Fibroblast of skin of scalp (primary cell): ENCODE measurements at regions not wholly inside any gene's neighbourhood (a gene's known extent, or its start where the extent isn't known, plus 50 kb on each side); places are given as distances from the start of the nearest gene placed in this dataset.

Experiments
- DNase-seq: peaks from one replicate; pipeline ENCODE4 v3.0.0-alpha.2; 2013

DNA sequence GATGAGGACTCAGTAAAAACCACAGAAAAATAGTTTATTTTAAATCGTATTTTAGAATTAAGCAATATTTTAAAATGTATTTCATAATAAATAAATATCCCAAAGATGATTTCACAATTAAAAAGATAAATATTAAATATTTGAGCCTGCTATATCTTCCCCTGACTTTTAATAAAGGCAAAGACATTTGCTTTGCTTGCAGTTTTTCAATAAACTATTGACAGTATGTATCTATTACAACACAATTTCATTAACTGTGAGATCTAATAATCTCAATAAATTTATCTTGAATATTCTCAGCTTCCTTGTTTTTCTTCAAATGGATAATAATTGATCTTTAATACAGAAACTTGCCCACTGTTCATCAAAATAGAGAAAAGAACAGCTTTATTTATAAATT is 186.2 kb upstream of the TARS1 start:
- no peak for DNase-seq

DNA sequence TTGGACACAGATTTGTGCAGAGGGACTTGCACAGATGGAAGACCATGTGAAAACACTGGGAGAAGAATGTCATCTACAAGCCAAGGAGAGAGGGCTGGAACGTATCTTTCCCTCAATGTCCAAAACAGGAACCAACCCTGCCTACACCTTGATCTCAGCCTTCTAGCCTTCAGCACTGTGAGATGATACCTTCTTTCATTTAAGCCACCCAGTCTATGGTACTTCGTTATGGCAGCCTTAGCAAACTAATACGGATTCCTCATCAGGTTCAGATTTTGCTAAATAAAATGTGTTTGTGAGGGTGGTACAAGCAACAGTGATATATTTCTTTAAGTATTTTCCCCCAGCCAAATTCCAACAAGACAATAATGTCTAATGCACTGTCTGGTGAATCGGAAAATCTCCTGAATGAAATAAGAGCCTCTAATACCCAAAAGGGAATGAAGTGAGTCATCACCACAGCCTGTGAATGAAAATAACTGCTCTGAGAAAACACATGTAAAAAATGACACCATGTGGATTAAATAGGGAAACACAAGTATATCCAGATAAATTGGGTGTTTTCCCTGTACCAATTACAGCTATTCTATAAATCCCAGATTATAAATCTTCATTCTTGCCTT is 182.8 kb upstream of the TARS1 start:
- DNase-seq = peak; percentile 92

DNA sequence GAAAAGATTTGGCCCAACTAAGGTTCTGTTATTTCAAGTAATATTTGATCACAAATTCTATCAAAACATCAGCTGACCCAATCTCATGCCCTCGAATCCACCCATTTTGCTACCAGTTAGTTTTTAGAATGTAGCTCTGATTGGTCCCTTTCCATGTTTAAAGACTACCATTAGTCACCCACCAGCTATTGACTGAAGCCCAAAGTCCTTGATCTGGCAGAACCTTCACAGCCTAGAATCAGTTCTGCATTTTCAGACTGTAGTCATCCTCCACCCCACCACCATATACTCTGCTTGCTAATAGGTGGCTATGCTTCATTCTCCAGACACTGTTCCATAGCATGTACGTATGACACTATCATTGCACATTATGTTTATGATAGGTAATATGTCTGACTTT is 182.2 kb upstream of the TARS1 start:
- peak; percentile 35 for DNase-seq

DNA sequence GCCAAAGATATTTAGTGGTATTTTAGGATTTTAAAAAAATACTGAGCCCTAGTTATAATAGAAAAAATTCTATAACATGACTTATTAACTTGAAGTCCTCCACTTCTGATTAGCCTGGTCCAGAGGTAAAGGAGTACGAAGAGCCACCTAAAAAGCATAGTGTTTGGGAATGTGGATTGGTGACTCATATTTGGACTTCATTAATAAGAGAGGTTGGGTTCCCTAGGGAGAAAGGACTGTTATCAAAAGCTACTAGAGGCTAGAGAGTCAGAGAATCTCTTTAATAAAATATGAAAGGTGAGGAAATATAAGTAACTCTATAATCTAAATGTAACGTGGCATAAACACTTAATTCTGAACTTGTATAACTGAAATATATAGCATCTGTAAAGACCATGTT is 180.7 kb upstream of the TARS1 start:
- DNase-seq = peak; percentile 42

DNA sequence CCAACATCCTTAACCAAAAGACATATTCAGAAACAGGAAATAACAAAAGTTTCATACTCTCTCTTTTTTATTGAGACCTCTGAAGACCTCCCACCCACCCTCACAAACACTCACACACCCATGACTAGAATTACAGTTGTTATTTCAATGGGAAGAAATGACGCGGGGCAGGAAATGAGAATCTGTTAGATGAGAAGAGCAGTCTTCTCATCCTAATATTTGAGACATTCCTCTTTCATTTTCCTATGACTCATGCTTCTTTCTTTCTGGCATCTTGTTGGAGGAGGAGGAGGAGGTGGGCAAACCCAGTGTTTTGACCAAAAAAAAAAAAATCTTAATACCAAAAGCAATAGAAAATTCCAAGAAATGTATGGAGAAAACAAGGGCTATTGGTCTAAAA is 179.5 kb upstream of the TARS1 start:
- DNase-seq = peak; percentile 90

DNA sequence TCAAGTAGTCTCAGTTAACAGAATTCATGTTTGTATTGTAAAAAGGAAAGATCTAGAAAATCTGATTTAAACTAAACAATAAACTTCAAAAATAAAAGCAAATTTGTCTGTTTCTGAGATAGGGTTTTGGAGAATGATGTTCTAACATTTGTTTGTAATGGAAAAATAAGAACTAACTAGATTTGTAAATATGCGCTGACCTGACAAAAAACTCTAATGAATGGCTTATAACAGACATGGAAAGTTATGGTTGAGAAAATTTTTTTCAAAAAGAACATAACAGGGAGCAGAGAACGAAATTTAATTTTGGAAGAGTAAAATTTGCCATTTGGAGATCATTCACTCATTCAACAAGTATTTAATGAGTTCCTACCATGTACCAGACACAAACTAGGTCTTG is 179.0 kb upstream of the TARS1 start:
- DNase-seq = no peak

DNA sequence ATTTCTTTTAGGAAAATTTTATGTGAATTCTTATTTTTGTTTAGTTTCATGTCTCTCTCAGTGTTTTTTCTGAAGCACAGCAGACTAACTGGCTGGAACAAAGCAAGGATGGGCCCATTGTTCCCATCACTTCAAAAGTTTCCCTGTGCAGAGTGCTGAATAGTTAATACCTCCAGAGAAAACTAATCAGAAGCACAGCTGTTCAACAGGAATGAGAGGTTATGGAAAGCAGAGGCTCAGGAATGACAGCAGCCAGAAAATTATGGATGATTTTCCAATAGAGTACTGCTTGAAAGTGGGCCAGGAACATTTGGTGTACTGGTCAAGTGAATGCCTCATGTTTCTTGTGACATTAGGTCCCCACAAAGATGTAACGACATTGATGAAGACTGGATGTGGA is 173.0 kb upstream of the TARS1 start:
- DNase-seq = no peak

DNA sequence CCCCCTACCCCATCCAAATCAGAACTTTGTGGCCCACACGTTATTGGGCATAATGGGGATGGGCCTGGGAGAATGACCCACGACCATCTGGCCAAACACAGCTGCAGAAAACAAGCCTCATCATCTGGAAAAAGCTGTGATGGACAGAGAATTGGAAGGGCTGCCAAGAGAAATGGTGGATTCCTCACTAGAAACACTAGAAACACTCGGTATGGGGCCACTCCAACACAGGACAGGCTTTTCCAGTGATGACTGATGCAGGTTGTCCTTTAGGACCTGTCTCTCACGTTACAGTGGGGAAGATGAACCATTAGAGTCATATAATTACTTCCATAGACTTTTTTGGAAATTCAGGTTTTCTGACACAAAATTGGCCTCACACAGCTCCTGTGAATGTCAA is 172.4 kb upstream of the TARS1 start:
- no peak for DNase-seq

DNA sequence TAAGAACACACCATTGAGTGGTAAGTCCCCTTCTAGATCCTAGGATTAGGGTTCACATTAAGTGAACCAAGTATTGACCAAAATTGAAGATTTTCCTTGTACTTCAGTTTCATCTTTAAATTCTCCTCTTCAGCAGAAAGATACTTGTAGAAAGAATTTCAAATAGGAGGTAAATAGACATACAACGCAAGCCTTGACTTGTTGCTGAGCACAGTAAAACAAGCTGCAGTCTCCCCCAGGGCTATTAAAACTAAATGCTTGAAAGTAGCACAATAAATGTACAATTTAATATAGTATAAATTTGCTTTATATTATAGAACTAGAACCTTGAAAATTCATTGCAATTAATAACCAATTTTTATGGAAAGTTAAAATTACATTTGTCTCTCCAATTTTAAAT is 170.1 kb upstream of the TARS1 start:
- DNase-seq = no peak

DNA sequence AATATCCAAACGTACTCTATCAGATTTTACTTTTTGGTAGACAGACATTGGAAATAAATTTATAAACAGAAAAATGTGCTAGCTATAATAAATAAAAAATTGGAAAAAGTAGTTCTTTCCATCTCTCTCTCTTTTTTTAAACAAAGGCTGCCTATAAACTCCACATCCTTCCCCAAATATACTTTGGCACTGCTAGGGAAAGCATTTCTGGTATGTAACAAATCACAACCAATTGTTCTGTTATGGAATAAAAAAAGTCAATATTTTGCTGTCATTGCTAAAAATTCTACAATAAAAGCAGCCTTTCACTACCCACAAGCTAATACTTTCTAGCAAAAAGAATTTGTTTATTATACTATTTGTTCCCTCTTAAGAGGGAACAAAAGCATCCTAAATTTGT is 169.2 kb upstream of the TARS1 start:
- peak; percentile 61 for DNase-seq

DNA sequence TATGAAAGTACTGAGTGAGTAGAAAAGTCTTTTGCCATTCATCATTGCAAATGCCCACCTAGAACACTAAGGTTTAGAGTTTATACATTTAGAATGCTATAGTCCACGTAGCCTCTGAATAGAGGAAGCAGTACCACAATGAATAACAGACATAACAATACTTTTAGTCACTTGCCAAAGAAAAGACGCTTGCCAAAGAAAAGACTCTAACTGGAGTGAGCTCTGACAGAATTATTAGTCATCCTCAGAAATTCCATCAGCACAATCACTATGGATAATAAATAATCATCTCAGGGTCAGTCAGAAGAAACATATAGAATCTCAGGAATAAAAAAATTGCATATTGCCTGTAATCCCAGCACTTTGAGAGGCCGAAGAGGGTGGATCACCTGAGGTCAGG is 168.5 kb upstream of the TARS1 start:
- DNase-seq = peak; percentile 96

DNA sequence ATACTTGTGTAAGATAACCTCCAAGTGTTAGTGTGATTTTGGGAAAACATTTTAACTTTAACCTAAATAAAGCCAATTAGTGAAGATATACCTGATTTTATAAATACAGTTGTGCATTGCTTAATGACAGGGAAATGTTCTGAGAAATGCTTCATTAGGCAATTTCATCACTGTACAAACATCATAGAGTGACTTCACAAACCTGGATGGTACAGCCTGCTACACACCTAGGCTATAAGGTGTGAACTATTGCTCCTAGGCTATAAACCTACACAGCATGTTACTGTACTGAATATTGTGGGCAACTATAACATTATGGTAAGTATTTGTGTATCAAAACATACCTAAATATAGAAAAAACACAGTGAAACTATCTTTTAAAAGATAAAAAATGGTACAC is 166.8 kb upstream of the TARS1 start:
- no peak for DNase-seq

DNA sequence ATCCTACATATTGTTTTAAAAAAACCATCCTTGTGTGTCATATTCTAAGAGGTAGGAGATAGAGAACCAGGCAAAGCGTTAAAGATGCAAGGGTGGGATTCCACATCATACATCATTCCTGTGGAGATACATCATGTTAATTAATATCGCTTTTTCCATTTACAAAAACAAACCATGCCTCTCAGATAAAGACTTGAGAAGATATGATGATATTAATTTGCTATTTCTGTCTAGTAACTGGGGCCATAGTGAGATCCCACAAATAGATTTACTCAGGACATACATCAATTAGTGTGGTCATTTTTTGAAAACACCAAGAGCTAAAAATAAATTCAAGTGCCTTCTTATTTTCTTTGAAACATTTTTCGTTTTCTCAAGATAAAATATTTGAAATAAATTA is 165.4 kb upstream of the TARS1 start:
- DNase-seq = peak; percentile 24

DNA sequence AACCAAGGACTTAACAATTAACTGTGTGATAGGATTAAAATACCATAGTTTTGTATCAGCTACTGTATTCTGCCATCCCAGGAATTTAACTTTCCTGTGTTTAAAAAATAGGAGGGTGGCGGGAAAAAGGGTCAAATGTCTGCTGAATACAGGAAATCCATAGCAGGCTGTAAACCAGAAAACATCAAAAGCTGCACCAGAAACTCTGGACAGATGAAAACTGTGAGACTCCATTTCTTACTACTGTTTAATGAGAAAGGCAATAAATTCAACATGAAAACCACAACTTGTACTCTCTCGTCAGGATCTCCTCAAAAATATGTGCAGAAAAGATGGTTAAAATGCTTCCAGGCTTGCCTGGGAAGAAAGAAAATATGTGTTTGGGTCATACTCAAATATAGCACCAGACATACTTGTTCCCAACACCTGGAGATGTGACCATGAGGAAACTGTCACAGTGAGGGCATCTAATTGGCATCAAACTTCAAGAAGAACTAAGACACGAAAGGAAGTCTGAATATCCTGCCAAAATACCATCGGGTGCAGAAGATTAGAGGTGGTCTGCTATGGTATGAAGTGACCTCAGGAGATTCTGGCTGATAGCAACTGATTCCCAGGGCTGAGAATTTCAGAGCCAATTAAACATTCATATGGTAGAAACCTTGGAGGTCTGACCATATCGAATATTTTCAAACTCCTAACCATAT is 164.7 kb upstream of the TARS1 start:
- DNase-seq = peak; percentile 93

DNA sequence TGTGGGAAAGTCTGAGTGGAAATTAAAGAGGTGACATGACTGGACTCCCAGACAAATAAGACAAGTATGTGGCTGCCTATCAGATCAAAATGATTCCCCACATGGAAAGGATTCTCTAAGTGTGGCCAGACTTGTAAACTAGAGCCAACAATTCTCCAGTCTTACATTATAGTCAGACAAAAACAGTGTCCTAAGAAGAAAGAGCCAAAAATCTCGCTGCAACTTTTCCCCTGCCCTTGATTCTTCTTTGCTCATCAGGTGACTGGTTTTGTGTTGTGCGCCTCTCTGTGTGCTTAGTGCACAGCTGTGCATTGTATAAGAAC is 164.2 kb upstream of the TARS1 start:
- DNase-seq = no peak

DNA sequence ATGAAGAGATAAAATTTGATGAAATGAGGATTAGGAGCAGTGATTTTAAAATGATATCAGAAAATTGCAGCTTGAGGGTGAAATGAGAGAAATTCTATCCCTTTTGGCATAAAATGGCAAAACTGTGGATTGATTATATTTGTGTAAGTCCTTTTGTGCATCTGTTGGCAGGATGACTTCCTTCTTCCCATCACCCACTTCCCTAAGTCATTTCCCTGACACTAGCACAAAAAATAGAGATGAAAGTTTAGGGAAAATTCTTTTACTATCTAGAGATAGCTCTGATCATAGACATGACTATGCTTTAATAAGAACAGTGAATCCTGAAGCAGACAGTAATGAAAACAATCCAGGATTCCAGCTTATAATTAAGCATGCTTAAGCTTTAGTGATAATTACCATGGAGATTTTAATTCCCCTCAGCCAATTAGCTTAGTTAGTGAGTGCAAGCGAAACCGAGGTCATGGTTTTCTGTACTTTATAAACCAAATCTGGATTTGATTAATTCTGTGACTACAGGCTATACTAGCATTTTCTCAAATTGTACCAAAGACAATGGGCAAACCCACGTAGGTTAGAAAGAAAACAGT is 163.6 kb upstream of the TARS1 start:
- DNase-seq = no peak

DNA sequence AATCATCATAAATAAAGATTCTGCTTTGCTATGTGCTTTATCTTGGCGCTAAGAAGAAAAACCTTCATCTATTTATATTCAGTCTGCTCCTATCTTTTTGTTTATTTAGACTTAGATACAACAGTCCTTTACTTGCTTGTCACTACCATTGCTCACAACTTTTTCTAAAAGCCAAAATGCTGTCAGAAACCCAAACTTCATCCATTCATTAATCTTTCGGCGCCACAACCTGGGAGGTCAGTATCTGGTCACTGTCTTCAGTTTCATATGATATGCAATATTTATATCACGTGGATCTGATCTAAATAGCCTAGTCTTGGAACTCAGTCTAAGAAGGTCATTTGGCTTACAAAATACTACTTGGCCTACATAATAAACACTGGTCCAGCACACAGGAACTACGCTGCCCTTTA is 159.3 kb upstream of the TARS1 start:
- DNase-seq = no peak

DNA sequence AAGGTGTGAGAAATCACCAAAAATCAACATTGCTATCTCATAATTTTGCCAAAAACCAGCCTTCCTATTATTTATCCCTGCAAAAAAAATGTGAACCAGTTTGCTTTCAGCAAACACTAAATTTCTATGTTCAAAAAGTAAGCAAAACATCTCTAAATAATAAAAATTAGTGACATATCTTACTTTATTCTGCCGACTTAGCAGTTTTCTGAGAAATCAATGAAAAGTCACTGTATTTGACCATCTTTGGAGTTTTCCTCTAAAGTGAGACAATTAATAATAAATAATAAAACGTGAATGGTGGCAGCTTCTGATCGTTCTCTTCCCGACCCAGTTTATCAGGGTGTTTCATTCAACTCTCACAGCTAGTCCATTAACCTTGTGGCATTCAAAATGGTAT is 158.6 kb upstream of the TARS1 start:
- no peak for DNase-seq

DNA sequence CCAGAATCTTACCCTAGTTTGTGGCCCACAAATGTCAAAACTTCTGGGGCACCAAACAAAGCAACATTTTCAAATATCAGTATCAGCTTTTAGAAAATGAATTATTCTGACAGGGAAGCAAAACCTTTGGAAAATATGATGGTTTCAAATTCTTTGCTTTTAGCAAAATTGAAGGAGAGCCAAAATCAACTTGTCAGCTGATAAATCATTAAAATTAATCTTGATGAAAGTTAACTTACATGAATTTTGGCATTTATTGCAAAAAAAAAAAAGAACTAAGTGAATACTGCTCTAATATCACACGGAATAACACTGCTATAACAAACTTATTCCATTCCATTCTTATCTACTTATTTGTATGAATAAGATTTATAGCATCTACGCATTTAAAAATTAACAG is 158.1 kb upstream of the TARS1 start:
- DNase-seq = peak; percentile 41

DNA sequence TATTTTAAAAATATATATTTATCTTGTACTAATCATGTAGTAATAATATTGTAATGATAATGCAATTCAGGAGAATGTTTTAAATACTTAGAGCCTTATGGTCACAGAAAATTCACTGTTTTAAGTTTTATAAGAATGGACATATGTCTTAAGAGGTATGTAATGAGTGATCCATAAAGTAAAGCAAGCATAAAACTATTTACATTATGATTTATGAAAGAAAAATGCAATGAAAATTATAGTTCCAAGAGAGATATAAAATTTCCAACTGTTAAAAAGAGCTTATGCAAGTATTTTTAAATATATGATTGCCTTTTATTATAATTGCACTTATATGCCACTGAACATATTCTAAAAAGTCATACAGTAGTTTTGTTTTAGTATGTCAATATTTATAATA is 157.5 kb upstream of the TARS1 start:
- DNase-seq = no peak

DNA sequence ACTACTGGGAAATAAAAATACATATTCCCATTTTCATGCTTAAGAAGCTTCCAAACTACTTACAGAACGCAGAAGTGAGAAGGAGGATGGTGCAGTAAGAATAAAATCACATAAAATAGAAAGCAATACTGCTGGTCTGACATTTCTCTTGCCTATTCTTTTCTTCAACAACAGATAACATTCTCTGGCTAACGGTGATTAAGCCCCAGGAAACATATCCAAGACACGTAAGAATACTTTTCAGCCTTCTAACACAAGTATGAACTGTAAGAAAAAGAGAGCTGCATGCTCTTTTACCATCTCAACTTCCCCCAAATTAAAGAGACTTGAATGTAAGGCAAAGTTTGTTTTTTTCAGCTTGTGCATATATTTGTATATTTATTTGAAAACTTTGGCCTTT is 156.1 kb upstream of the TARS1 start:
- DNase-seq = no peak

DNA sequence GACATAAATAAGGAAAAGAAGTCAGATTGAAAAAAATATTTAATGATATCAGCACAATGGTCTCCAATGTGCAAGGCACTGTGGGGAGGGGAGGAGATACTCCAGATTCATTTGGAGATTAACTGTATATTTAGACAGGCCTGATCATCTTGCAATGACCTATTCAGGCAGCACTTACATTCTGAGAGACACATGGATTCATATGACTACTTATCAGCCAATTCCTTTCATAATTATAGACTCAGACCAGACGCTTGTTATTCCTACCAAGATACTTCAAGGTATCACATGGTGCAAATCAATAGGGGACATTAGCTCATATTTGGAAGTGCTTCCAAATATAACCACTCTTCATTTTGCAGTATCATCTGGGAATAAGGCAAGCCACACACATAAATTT is 153.5 kb upstream of the TARS1 start:
- DNase-seq = no peak

DNA sequence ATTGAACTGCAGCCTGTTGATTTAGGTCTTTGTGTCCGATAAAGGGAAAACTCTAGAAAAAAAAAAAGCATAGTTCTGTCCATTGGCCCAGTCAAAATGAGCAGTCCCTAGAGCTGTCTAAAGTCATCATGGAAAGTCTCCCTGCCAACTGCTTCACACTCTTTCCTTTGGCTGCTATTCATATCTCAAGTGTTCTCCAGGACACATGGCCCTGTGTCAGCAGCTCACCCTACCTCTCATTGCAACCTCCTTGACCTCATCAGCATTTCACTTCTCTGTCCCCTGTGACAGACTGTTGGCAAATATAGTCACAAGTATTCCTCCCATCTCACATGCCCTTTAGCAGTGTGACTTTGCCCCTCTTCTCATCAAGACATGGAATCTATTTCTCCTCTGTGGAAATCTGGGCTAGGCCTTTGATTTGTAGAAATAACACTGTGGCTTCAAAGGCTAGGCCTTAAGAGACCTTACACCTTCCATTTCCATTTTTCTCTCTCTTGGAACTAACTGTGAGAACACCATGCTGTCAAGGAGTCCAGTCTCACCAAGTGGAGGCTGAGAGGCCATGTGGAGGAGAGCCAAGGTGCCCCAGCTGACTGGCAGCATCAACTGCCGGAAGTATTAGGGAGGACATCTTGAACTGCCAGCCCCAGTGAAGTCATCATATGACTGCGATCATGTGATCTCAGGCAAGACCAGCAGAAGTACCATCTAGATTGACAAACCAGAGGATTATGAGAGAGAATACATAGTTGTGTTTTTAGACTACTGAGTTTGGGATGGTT is 149.4 kb upstream of the TARS1 start:
- no peak for DNase-seq

DNA sequence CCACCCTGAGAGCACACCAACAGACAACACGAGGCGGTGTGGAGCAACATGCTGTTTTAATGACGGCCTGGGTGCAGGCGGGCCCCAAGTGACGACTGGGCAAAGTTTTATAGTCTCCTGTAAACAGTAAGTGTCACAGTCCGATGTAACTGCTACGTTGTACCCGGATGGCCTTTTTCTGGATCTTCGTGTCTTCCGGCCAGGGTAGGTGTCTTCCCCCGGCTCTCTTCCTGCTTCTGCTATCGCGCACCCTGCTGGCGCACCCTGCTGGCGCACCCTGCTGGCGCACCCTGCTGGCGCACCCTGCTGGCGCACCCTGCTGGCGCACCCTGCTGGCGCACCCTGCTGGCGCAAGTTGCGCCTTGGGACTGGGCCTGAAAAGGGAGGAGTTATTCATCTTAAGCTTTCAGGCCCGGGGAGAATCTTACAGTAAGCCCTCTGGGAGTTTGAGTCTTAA is 143.0 kb upstream of the TARS1 start:
- DNase-seq = no peak
